ENCODE measurements at regions not wholly inside any gene's neighbourhood (a gene's known extent, or its start where the extent isn't known, plus 50 kb on each side); places are given as distances from the start of the nearest gene placed in this dataset.

- H3K4me3 ChIP-seq (ENCODE audit: low read length): no peak overlapping the region
- DNase-seq: no peak
- peaks cover 2% of the 10 kb centered on the region for H3K9me3 Mint-ChIP-seq
- no peak overlapping the region for H3K4me3 Mint-ChIP-seq
- H3K9me3 ChIP-seq (ENCODE audit: control insufficient read depth, low read length): no peaks in the 10 kb centered on the region
- no peaks in the 10 kb centered on the region for H3K36me3 ChIP-seq (ENCODE audit: control insufficient read depth, insufficient read depth, low read length)
- WGBS, 2 experiments (ENCODE audit: insufficient coverage in 1 of 2, insufficient read length in 1 of 2): 95% methylated on average over 1 of the region's 1 CpG; no CpG with 5 or more reads in 1 of the 2 experiments
- no peaks in the 10 kb centered on the region for H3K27me3 ChIP-seq (ENCODE audit: control insufficient read depth, insufficient read depth, low read length, poor library complexity, severe bottlenecking)
- no peak overlapping the region for H3K27ac Mint-ChIP-seq
- H3K9ac ChIP-seq (ENCODE audit: extremely low read depth, low read length, poor library complexity, severe bottlenecking): no peak overlapping the region
- no peak for TF ChIP-seq CTCF (conservative IDR thresholded peaks at IDR 0.05)
- H3K4me1 ChIP-seq (ENCODE audit: control insufficient read depth, insufficient read depth, low read length): no peaks in the 10 kb centered on the region
- no peaks in the 10 kb centered on the region for H3K27me3 Mint-ChIP-seq (ENCODE audit: insufficient read depth)
- H3K27ac ChIP-seq (ENCODE audit: low read depth, low read length): no peak overlapping the region
- H3K36me3 Mint-ChIP-seq (ENCODE audit: low read depth): no peaks in the 10 kb centered on the region
- H3K4me1 Mint-ChIP-seq: peaks cover 18% of the 10 kb centered on the region
Measured at GRCh38 chr9:69964446-69964845, 79.2 kb upstream of the MAMDC2 start.

GRCh38 chr9:69965416-69966145, 78.1 kb upstream of the MAMDC2 start:
- Histone ChIP-seq H3K4me3 (ENCODE audit: low read length) (no peak overlapping the region), H3K9me3 (ENCODE audit: control insufficient read depth, low read length) (no peaks in the 10 kb centered on the region), H3K9ac (ENCODE audit: extremely low read depth, low read length, poor library complexity, severe bottlenecking) (no peak overlapping the region), H3K27ac (ENCODE audit: low read depth, low read length) (no peak overlapping the region), H3K27me3 (ENCODE audit: control insufficient read depth, insufficient read depth, low read length, poor library complexity, severe bottlenecking) (no peaks in the 10 kb centered on the region), H3K36me3 (ENCODE audit: control insufficient read depth, insufficient read depth, low read length) (no peaks in the 10 kb centered on the region), H3K4me1 (ENCODE audit: control insufficient read depth, insufficient read depth, low read length) (no peaks in the 10 kb centered on the region)
- H3K4me3 Mint-ChIP-seq: no peak overlapping the region
- H3K27me3 Mint-ChIP-seq (ENCODE audit: insufficient read depth): no peaks in the 10 kb centered on the region
- TF ChIP-seq CTCF (conservative IDR thresholded peaks at IDR 0.05): no peak
- no peaks in the 10 kb centered on the region for H3K36me3 Mint-ChIP-seq (ENCODE audit: low read depth)
- no peak for DNase-seq
- peaks cover 19% of the 10 kb centered on the region for H3K4me1 Mint-ChIP-seq
- H3K9me3 Mint-ChIP-seq: peaks cover 2% of the 10 kb centered on the region
- 93 to 100% methylated on average over 1 to 6 of the region's 6 CpGs for WGBS, 2 experiments (ENCODE audit: insufficient coverage in 1 of 2, insufficient read length in 1 of 2)
- H3K27ac Mint-ChIP-seq: no peak overlapping the region

GRCh38 chr9:69967344-69967743, 76.3 kb upstream of the MAMDC2 start:
- Mint-ChIP-seq H3K4me1 (peaks cover 19% of the 10 kb centered on the region), H3K36me3 (ENCODE audit: low read depth) (no peaks in the 10 kb centered on the region), H3K27me3 (ENCODE audit: insufficient read depth) (peaks cover 2% of the 10 kb centered on the region), H3K27ac (no peak overlapping the region), H3K9me3 (peaks cover 2% of the 10 kb centered on the region), H3K4me3 (no peak overlapping the region)
- no peak for TF ChIP-seq CTCF (conservative IDR thresholded peaks at IDR 0.05)
- no peak overlapping the region for H3K4me3 ChIP-seq (ENCODE audit: low read length)
- H3K9me3 ChIP-seq (ENCODE audit: control insufficient read depth, low read length): no peaks in the 10 kb centered on the region
- no peak overlapping the region for H3K27ac ChIP-seq (ENCODE audit: low read depth, low read length)
- WGBS, 2 experiments (ENCODE audit: insufficient coverage in 1 of 2, insufficient read length in 1 of 2): 81% methylated on average over 1 of the region's 1 CpG; no CpG with 5 or more reads in 1 of the 2 experiments
- H3K36me3 ChIP-seq (ENCODE audit: control insufficient read depth, insufficient read depth, low read length): no peaks in the 10 kb centered on the region
- no peaks in the 10 kb centered on the region for H3K4me1 ChIP-seq (ENCODE audit: control insufficient read depth, insufficient read depth, low read length)
- DNase-seq: no peak
- H3K9ac ChIP-seq (ENCODE audit: extremely low read depth, low read length, poor library complexity, severe bottlenecking): no peak overlapping the region
- H3K27me3 ChIP-seq (ENCODE audit: control insufficient read depth, insufficient read depth, low read length, poor library complexity, severe bottlenecking): no peaks in the 10 kb centered on the region
